NCI-H345 (cell line): ENCODE measurements at regions not wholly inside any gene's neighbourhood (a gene's known extent, or its start where the extent isn't known, plus 50 kb on each side); places are given as distances from the start of the nearest gene placed in this dataset.
"Not testable (repeated sequence)": the region's sequence is repeated elsewhere in the genome, so short reads cannot be mapped to it uniquely, and the experiment has no call there.

ENCODE experiments used
- DNase-seq: peaks from one replicate; lab custom pipeline; 2025; lab: John Stamatoyannopoulos, UW

DNA sequence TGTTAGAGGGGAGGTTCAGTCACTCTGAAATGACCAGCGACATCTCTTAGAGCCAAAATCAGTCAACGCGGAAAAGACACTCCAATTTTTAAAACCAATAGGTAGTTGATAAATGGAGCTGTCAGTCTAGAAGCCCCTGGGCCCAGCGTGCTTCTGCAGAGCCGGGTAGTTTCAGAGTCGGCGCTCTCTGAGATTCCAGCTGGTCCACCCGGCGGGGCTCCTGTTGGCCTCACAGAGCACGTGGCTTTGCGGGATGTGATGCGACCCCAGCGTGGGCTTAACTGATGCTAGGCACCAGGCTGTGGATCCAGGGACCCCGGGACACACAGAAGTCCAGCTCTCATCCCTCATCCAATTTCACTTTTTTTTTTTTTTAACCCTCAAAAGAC is 245.9 kb downstream of the BCL2L11 start:
- not testable (repeated sequence) for DNase-seq

DNA sequence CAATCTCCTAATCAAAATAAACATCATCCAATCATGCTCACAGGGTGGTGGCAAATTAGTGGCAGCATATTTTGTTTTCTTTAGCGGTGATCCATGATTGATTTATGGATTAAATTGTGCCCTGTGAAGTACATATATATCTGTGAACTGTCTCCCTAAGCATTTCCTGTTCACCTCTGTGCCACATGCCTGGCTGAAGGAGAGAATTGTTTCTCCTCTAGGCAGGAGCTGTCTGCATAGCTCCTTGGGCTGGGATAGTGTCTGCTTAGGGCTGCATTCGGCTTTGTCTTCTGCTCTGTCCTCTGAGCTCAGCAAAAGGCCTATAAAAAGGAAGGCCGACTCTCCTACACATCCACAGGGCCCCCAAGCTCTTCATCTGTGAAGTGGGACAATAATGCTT is 246.4 kb downstream of the BCL2L11 start:
- not testable (repeated sequence) for DNase-seq

DNA sequence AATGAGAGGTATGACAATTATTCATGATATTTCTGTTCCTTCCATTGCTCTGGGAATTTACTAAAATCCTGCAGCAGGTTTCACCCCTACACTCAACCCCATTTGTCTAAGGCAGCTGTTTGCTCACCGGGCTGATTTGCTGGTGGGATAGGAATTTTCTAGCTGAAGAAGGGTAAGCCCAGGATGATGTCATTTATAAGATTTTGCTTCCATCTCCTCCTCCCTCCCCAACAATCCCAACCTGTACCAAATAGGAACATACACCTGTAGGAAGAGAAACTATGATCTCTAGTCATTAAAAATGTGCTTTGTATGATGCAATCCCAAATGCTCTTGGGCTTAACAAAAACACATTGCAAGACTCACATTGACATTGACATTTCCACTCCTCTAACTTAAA is 247.2 kb downstream of the BCL2L11 start:
- DNase-seq: not testable (repeated sequence)

DNA sequence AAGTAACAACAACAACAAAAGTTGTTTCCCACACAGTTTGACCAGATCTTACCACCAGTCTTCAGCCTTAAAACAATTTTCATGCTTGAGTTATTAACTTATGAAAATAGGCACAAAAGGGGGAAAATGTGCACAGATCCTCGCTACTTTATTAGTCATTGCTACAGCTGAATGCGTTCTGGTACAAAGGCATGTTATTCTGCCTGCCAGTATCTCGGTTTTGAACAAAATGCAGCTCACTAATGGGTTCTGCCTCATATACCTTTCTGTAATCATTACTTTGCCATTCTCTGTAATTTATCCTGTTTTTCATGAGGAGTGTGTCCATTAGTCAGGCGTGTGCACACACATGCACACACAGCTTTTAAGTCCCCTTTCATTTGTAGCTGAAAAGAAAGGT is 247.6 kb downstream of the BCL2L11 start:
- not testable (repeated sequence) for DNase-seq

DNA sequence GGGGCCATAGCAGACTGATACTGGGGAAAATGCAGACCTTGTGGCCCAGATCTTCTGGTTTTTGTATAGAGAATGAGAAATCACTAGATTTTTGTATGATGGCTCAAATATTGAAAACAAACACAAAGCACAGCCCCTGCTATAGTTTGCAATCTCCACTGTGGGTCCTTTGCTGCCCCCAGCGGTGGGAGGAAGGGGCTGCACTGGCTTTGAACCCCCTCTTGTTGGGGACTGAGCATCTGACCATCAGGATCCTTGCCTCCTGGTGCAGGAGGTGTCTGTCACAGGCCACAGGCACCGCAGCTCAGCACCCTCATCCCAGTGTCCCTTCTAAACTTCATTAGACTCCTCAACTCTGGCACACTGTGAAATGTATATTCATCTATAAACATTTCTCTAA is 252.3 kb downstream of the BCL2L11 start:
- not testable (repeated sequence) for DNase-seq

DNA sequence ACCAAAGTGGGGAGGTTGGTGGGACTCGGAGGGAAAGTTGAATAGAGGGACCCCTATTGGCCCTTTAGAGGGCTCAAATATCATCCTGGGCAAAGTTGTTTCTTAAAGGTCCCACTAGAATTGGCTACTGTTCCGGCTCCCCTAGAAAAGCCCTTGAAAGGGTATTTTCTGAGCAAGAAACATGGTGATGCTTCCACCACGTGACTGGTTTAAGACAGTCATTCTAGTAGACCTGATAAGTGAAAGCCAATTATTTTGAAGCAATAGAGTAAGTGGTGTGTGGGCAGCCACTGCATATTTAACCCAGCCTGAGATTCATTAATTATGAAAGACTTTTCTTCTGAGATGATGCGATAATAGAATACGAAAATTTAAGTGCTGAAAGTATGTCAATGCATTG is 253.3 kb downstream of the BCL2L11 start:
- DNase-seq: not testable (repeated sequence)

DNA sequence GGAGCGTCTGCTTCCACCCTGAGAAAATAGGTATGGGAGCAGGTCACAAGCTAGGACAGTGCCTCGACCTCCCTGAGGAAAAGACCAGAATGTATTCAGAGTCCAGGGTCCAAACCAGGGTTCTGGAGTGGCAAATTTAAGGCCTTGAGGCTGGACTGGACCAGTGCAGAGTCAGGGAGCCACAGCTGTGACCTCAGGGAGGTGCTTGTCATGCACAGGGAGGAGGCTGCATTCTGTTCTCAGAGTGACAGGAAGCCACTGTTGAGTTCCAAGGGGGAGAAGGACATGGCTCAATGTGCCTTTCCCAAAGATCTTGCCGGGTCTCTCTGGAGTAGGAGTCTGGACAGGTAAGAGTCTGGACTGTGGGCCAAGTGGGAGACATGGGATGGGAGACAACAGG is 254.0 kb downstream of the BCL2L11 start:
- not testable (repeated sequence) for DNase-seq

DNA sequence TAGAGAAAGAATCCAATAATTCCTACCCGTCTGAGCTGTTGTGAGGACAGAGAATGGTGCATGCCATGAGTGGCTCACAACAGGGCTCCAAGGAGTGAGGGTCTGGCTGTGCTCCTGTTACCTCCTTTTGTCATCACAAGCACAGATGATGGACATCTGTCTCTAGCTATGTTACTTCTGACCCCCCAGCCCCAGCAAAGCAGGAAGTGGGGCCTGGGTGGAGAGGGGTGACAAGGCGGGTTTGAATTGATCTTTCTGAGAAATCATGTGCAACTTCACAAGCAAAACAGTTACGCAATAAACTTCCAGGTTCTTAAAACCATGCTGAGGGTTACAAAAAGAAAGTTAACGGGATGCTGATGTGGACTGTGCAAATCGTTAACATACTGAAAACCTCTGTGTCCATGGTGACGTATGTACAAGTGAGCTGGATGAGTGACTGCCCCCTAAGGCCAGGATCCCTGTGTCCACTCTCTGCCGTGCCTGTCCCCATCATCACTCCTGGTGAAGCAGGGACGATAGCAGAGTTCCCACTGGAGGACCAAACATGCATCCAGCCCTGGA is 254.7 kb downstream of the BCL2L11 start:
- not testable (repeated sequence) for DNase-seq

DNA sequence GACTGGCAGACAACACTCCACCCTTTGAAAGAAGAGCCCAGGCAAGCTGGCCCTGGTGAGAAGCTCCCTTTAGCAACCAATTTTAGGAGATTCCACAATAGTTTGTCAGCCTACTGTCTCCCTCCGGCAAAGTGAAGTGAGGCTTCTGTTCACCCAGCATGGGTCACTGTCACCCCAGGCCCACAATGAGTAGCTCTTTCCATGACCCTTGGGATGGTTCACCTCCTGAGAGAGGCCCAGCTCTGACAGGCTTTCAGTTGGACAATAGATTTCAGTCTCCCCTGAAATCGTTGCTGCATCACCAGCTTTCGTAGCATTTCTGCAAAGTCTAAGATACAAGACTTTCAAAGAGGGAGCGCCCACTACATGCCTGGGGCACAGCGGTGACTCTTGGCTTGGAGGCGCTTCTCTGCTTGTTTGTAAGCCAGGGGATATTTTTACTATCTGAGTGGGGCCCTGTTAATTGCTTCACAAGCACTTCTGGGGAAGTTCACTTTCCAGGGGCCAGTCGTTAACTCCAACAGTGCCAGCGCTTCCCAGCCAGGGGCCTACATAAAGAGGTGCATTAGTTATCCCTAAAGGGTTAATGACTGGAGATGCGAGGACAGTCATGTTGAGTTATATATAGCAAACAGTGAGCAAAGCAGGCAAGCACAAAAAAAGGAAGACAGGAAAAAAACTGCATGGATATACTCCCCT is 255.7 kb downstream of the BCL2L11 start:
- DNase-seq: not testable (repeated sequence)

DNA sequence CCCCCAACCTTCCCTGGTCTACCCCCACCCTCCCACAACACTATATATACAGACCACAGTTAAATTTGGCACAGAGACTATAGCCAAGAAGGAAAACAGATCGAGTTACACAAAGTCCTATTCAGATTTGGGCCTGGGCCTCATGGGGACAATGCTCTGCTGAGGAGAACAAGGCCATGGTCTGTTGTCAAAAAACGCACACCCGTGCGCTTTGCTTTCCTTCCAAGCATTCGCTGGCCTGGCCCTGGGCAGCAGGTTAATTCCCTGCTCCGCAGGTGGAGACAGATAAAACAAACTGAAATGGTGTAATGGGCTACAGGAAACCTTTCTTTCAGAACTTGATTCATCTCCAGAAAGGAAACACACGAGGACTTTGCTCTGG is 256.2 kb downstream of the BCL2L11 start:
- not testable (repeated sequence) for DNase-seq

DNA sequence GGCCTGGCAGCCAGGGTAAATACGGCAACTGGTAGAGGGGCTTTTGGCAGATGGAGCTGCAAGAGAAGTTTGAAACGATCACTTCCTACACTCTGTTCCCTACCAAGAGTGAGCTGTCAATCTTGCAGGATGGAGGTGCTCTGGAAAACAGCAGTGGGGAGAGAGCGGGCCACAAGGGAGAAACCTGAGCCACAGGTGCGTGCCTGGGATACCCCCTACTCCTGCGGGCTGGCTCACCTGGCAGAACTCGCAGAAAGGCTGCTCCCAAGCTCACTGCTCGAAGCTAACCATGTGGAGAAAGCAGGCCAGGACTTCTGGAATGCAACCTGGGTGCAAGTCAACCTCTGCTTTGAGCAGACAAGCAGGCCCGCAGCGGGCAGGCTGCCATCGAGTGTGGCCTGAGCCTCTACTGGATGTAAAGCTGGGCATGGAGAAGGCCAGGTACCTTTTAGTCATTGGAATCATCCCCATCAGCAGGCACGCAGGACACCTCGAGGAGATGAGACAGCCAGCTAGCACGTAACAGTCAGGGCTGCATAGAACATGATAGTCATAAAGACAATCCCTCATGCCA is 256.8 kb downstream of the BCL2L11 start:
- DNase-seq: not testable (repeated sequence)

DNA sequence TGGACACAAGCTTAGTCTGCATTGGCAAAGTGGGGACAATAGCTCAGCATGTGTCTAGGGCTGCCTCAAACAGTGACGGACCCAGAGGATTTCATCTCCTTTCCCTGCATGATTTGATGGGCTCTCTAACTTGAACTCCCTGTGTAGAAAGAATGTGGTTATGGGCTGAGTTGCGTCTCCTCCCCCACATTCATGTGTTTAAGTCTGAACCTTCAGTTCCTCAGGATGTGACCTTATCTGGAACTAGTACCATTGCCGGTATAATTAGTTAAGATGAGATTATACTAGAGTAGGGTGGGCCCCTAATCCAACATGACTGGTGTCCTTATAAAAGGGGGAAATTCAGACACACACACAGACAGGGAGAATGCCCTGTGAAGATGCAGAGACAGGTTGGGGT is 257.6 kb downstream of the BCL2L11 start:
- DNase-seq: not testable (repeated sequence)

DNA sequence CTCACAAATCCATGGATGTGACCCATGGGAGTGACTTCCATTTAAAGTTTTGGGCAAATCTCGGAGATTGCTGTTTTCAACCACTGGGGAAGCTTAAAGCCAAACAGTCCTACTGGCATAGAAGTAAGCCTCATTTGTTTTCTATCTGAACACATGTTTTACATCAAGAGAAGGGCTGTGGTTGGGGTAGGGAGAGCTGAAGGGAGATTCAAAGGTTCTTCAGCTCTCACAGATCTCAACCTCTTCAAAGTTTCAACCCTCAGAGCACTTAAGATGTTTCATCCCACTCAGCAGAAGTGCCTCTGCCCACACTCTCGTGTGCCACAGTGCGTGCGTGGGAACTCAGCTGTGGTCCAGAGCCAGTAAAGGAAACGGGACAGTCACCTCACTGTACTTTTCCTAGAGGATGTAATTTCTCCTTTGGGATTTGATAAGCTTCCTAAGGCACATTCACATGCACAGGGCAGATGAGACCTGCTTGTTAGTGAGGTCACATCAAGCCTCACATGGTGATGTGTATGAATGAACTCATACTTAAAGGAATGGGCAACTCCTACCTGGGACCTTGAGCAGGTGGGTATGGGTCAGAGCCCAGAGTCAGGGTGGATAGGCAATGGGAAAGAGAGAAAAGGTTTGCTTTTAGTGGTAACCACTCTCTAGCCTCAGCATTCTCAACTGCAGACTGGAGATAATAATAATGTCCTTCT is 260.2 kb downstream of the BCL2L11 start:
- not testable (repeated sequence) for DNase-seq

DNA sequence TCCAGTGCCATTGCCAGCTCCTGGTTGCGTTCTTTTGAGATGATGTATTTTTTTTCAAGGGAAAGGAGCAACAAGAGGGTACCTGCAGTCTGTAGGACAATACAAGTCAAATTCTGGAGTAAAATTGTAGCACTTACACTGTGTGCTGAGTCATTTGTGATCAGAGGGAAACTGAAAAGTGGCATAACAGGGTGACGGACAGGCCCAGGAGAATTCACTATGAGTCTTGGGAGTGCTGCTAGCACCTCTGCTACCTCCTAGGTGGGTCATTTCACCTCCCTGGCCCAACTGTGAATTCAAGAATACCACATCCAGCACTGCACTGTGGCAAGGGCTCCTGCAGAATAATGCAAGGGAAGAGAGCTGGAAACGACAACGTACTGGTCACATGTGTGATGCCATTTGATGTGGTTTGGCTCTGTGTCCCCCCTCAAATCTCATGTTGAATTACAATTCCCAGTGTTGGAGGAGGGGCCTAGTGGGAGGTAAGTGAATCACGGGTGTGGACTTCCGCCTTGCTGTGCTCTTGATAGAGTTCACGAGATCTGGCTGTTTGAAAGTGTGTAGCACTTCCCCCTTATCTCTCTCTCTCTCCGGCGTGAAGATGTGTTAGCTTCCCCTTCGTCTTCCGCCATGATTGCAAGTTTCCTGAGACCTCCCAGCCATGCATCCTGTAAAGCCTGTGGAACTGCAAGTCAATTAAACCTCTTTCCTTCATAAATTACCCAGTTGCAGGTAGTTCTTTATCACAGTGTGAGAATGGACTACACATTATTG is 261.0 kb downstream of the BCL2L11 start:
- not testable (repeated sequence) for DNase-seq

DNA sequence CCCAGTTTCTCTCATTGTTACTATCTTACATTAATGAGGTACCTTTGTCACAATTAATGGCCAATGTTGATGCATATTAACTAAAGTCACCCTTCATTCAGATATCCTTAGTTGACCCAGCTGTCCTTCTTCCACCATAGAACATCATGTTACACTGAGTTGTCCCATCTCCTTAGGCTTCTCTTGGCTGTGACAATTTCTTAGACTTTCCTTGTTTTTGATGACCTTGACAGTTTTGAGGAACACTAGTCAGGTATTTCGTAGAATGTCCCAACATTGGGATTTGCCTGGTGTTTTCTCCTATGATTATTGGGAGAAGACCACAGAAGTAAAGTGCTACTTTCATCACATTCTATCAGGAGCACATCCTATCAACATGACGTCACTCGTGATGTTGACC is 261.8 kb downstream of the BCL2L11 start:
- not testable (repeated sequence) for DNase-seq

DNA sequence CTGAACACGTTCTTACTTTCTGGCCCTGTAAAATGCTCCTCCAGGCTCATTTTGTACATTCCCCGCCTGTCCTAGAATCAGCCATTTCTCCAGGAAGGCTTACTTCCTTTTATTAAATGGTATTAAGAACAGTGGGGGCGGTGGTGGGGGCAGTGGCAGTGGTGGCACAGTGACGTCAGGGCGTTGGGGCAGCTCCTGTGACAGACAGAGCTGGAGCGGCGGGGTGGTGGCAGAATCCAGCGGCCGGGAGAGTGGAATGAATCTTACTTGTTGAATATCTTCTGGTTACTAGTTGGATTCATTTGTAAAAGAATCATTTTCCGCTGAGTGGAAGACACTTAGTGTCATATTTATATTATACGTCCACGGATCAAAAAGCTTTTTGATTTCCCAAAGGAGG is 262.6 kb downstream of the BCL2L11 start:
- DNase-seq: not testable (repeated sequence)

DNA sequence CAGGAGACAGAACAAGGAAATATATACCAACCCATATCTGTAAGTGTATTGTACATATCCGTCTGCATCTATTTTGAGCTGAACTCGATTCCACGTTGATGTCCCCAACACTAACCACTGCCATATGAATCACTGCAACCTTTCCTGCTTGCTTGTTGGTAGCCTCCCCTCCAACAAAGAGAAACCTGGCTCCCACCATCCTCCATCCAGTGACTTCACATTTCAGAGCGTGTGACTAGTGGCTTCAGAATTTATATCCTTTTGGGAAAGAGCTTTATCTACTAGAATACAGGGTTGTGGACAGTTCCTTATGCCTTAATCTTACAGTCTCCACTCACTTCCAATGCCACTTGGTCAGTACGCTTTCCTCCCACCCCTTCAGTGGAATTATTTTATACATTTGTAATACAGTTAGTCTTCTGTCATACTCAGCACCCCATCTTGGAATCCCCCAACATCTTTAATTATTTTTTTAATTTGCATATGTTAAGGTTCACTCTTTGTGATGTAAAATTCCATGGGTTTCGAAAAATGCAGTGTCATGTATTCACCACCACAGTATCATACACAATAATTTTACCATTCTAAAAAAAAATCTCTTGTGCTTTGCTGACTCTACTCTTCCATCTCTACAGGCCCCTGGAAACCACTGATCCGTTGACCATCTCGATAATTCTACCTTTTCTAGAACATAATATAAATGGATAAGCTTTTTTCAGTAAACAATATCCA is 264.7 kb downstream of the BCL2L11 start:
- DNase-seq: not testable (repeated sequence)

DNA sequence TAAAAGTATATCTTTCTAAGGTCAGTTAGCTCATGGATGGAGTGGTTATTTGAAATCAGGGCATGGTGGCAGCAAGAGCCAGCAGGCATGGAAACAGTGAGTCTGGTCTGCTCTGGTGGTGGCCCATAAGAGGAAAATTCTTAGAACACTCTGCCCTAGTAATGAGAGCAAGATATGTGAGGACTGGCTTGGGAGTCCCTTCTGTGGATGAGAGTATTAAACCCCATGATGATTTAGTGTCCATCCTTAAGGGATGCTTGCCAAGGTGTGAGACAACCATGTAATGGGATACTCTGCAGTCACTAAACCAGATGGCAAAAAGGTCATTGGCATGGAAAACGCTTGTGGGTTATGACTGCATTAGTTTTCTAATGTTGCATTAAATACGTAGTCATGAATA is 269.9 kb downstream of the BCL2L11 start:
- not testable (repeated sequence) for DNase-seq

DNA sequence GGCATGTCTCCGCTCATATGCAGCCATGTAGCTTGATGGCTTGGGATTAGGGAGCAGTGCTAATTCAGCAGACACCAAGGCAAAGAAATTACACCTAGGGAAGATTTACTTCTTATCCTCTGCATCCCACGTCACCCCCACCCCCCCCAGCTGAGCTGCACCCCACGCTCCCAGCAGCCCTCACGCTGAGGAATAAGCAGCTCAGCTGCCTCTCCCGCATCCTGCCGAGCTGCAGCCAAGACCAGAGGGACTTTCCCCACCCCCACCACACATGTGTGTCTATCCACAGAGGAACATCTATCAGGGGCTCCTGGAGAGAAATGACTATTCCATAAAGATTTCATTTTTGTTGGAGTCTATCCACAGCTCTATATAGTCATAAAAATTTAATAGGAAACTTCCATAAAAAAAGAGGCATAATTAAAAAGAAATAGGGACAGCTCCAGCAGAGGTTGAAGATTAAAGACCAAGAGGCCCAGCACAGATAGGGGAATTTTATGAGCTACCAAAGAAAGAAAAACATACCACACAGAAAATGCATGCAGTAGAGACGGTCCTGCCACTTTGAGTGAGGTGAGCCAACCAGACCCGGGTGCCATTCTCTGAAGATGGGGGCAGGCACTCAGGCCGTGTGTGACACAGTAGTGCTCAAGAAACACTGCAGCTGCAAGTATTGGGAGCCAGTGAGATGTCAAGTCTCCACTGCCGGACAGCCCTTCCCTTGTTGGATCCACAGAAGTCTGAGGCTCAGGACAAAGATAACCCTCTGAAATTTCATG is 274.8 kb downstream of the BCL2L11 start:
- not testable (repeated sequence) for DNase-seq

DNA sequence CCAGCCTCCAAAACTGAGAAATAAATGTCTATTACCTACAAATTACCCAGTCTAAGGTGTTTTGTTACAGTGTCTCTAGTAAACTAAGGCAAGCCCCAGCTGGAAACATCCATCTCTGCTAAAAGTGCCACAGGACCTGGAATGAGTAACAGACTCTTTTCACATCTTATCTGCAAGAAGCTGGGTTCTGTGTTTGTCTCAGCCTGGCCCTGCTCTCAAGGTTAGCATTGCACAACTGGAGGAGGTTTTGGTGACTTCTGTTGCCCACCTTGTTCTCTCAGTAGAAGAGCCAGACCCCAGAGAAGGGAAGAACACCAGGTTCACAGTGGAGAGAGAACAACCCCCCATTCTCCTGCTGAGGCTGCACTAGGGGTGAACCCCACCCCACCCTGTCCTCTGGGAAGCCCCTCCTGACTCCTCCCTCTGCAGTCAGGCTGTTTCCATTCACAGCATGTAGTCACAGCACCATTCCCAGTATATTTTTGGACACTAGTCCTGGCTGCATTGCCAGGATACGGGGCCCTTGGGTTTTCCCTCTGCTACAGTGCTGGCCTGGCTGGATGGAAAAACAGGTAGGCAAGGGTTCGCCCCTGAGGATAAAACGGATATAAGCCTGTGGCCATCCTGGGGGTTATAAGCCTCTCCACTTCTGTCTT is 280.0 kb downstream of the BCL2L11 start:
- not testable (repeated sequence) for DNase-seq
